ENCODE measurements at regions not wholly inside any gene's neighbourhood (a gene's known extent, or its start where the extent isn't known, plus 50 kb on each side); places are given as distances from the start of the nearest gene placed in this dataset.

DNA sequence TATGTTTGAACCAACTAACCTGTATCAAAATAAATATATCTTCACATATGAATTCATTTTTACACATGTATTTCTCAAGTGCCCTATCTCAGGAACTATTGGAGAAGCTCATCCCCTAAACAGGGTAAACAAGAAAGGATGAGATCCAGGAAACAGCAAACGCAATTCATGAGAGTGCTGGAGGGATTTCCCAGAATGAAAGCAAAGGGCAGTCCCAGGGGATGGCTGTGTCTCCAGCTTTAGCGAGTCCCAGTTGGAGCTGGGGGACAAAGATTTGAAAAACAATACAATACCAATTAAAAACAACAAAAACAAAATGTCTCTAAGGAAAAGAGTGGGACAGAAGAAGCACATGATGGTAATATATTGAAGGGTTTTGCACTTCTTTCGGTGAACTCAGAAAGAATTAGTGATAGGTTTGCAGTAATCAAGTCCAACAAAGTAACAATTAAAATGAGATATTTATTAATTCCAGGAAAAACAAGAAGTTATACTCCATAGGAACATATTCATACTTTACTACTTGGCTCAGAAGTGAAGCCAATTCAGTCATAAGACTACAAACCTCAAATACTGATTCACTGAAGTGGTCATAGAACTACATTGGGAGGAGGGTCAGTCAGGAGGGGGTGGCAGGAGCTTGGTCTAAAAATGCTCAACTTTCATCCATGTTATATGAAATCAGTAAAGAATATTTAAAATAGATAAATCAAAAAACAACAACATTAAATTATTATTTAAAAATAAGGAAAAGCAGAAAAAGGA lies 73.1 kb upstream of the PDE1A start:
- Histone ChIP-seq H3K79me2 (ENCODE audit: control insufficient read depth, insufficient read depth, low read length) (no peaks in the 10 kb centered on the region), H2AFZ (ENCODE audit: control insufficient read depth, low read depth, low read length) (no peak overlapping the region), H3K9ac (ENCODE audit: control insufficient read depth, insufficient read depth, low read length) (no peak overlapping the region), H3K9me3 (replicated peaks; ENCODE audit: control insufficient read depth, insufficient read depth, low read length) (no peaks in the 10 kb centered on the region), H4K20me1 (ENCODE audit: control insufficient read depth, insufficient read depth) (no peaks in the 10 kb centered on the region), H3K27me3 (replicated peaks in 1 of 2; ENCODE audit: control insufficient read depth in 2 of 2, insufficient read depth in 2 of 2, low read length in 1 of 2) (no peaks in the 10 kb centered on the region; a peak in 1 of 4 replicates), H3K4me1 (ENCODE audit: control insufficient read depth, insufficient read depth, low read length) (no peaks in the 10 kb centered on the region), H3K36me3 (ENCODE audit: control insufficient read depth in 2 of 2, insufficient read depth in 2 of 2, low read length in 1 of 2) (no peaks in the 10 kb centered on the region), H3K4me3 (no peak overlapping the region), H3K27ac (ENCODE audit: control insufficient read depth, insufficient read depth) (no peak overlapping the region), H3K4me2 (ENCODE audit: control insufficient read depth, insufficient read depth) (no peak overlapping the region)
- 12% methylated on average over 3 of the region's 3 CpGs for WGBS (ENCODE audit: insufficient coverage, insufficient replicate concordance, low lambda C conversion rate, missing lambda C conversion rate)
- no peak for ATAC-seq
- ChIA-PET SMC1A (ENCODE audit: uncharacterized antibody, unreplicated experiment) (interaction anchor here (0.5 to 2.7 kb wide), 2 partner anchors 37 to 71 kb away, joined by 3 to 6 read pairs; no protein-coding TSS in a partner anchor), POLR2A (no interaction called here), RAD21 (ENCODE audit: unreplicated experiment) (interaction anchor here (0.6 kb wide), 1 partner anchor 15 kb away, joined by 3 read pairs; no protein-coding TSS in a partner anchor), CTCF (no interaction called here)
- DNase-seq (ENCODE audit: low read depth, low spot score) = no peak
- no peak for FAIRE-seq
- TF ChIP-seq MEF2A (IDR thresholded peaks at IDR 0.05; ENCODE audit: insufficient read depth, low read depth, low read length) = no peak
- no peak for TF ChIP-seq SIX5 (IDR thresholded peaks at IDR 0.05; ENCODE audit: low read depth, low read length, severe bottlenecking)
- no peak for TF ChIP-seq CHD1 (IDR thresholded peaks at IDR 0.05; ENCODE audit: low read depth, low read length)
- TF ChIP-seq SPI1 (IDR thresholded peaks at IDR 0.05; ENCODE audit: borderline replicate concordance, insufficient read depth, low read depth, low read length) = no peak
- TF ChIP-seq CREB1 (IDR thresholded peaks at IDR 0.05; ENCODE audit: low read depth) = no peak
- no peak for TF ChIP-seq SUPT20H (IDR thresholded peaks at IDR 0.05; ENCODE audit: borderline replicate concordance, control insufficient read depth, low read depth, low read length)
- no peak for TF ChIP-seq ZNF384 (IDR thresholded peaks at IDR 0.05; ENCODE audit: borderline replicate concordance, low read depth, low read length)
- no peak for TF ChIP-seq BACH1 (IDR thresholded peaks at IDR 0.05; ENCODE audit: borderline replicate concordance)
- TF ChIP-seq NR2C1 (IDR thresholded peaks at IDR 0.05) = no peak
- TF ChIP-seq POLR2A (IDR thresholded peaks at IDR 0.05; ENCODE audit: low read depth, low read length) = no peak
- no peak for TF ChIP-seq POU2F2 (IDR thresholded peaks at IDR 0.05; ENCODE audit: borderline replicate concordance, low read depth, low read length)
- no peak for TF ChIP-seq NFIC (IDR thresholded peaks at IDR 0.05; ENCODE audit: low read depth, low read length)
- no peak for TF ChIP-seq ETV6 (conservative IDR thresholded peaks at IDR 0.05 in 1 of 2, IDR thresholded peaks at IDR 0.05 in 1 of 2; ENCODE audit: borderline replicate concordance in 1 of 2, low read depth in 1 of 2)
- TF ChIP-seq ATF7 (IDR thresholded peaks at IDR 0.05; ENCODE audit: low read depth) = no peak
- in situ Hi-C loops (cut with MboI) = no loop called here
- intact Hi-C loops (cut with micrococcal nuclease; ENCODE audit: unreplicated experiment) = no loop called here
- BruUV-seq (replicated peaks) = no TSS peak

All from GM12878 (cell line).